ENCODE measurements at regions not wholly inside any gene's neighbourhood (a gene's known extent, or its start where the extent isn't known, plus 50 kb on each side); places are given as distances from the start of the nearest gene placed in this dataset.
"Not testable (repeated sequence)": the region's sequence is repeated elsewhere in the genome, so short reads cannot be mapped to it uniquely, and the experiment has no call there.

DNA sequence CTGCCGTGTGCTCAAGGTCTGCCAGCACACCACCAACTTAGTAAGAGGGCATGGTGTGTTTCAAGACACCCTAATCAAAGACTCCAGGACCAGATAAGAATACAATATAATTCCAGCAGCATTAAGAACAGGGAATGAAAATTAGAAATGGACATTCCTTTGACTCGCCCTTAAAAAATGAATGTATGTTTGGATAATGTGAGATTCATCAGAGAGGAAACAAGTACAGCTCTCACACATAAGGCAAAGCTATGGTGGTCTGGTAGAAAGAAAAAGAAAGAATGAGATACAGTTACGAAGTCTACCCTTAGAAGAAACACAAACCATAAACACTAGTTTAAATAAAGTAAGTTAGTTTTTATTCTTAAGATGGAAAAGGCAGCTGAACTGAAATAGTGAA is 174.8 kb upstream of the ANK3 start:
- no peak for DNase-seq

DNA sequence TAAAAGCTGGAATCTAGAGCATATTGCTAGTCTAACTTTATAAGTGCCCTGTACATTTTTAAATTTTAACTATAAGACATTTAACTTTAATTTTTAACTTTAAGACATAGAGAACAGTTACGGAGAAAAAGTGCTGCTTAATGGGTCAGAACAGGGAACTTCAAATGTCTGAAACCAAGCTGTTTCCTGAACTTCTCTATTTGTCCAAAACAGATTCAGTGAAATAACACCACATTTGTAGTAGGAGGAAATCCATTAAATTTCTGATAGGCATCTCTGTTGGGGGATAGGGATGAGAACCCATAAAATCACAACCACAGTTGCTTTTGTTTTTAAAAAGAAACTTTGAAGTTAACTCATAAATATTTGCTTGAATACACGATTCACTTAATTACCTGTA is 170.8 kb upstream of the ANK3 start:
- no peak for DNase-seq

DNA sequence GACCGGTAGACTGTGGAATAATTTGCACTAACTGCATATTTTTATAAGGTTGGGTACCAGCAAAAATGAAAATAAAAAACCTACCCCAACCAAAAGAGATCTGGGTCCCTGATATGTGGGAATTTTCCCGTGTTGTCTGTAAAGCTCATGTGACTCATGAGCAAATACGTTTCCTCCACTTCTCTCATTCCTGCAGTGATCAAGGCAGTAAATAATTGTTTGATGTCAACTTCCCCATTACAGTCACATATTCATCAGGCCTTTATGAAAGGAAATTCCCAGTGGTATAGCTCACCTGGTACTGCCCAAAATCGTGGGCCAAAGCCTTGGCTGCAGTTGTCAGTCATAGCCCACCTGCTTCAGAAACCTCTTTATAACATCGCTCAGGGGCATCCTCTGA is 166.0 kb upstream of the ANK3 start:
- DNase-seq, result no peak

DNA sequence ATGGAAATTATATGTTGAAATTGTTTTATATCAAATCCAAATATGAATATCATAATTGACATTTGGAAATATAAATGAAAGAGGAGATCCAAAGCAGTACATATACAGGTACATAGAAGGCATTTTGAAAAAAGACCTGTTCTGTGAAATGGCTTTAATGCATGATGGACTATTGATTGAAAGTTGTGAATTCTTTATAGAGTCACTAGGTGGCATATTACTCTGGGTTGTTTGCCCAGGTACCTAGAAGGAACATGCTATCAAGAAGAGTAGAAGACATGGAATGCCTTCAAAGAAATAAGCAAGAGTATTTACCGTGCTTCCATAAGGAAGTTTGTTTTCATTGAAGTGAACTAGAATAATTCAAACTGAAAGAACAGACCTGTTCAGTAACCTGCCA is 160.0 kb upstream of the ANK3 start:
- DNase-seq, result no peak

DNA sequence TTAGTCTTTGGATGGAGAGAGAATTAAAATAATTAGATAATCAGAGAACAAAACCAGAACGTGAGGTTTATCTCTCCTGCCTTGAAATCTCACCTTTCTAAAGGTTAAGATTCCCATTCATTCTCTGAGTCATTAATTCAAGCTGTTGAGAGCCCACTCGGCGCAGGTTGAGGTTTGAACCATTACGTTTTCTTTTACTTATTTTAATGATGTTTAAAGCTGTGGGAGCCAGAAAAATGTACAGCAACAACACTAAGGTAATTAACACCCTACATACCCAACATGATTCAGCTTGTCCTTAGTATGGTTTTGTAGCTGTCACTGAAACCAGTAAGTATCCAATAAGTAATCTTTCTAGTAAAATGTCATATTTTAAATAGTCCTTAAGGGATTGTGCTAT is 153.0 kb upstream of the ANK3 start:
- DNase-seq, result no peak

DNA sequence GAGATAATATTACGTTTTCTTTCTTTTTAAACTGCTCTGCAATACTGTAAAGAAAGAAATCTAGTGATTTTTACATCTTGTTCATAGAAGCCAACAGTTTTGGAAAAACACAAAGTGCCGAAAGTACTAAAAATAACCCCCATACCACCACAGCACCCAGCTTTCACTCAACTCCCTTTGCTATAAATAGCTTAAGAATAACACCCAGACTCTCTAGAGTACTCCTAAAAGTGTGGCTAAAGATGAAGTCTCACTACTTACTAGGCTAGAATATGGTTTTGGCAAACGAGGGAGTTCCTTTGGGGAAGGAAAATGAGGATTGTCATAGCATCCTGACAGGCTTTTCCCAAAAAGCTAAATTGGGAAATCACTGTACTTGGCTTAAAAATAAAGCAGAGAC is 151.8 kb upstream of the ANK3 start:
- DNase-seq, result no peak

DNA sequence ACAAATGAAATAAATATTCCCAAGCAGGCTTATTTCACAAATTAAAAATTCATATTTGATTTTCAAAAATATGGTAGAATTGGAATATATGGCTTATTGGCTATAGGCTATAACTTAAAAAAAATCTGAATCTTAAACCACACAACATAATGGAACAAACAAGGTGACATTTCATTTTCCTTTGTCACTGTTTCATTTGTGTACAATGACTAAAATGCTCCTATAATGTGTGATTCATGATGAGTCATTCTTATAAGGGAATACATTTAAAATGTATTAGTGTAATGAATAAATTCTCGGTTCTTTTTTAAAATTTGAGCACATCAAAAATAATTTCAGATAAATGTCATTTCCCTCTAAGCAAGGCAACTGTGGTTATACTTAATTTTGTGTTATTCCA is 148.0 kb upstream of the ANK3 start:
- DNase-seq, result no peak

DNA sequence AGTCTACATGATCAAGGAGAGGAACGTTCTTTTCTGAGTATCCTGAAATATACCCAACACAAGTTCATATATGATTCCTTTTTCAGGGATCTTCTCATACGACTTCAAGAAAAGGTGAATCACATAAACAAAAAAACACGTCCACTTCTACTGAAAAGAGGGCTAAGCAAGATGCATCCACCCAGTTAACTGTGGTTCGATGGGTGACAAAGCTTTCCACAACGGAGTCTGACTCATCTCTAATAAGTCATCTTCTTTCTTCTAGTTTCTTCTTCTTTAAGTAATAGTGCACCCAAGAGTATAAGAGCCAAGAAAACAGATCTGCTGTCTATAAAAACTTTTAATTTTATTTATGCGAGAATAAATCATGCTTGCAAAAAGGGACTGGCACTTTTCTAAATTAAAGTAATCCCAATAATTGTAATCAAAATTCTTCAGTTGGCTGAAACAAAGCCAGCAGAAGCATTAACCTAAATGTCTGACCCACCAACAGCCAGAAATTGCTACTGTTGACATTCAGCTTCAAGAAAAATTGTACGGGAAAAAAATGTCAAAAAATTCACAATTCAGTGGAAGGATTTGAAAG is 146.9 kb upstream of the ANK3 start:
- no peak for DNase-seq

DNA sequence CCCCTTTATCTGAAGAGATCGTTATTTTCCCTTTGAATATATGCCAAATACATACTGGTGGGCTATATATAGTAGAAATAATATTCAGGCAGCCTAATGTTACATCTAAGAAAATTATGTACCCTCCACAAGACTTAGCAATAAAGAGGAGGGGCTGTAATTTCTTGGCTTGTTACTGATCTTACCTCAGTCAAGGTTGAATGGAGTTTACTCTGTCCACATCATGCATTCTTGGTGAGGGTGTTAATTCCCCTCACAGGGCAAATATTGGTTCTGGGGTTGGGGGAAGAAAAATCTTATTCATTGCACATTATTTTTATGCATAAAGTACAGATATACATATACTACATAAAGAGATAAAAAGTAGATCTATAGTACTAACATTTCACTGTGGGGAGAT is 145.8 kb upstream of the ANK3 start:
- no peak for DNase-seq

DNA sequence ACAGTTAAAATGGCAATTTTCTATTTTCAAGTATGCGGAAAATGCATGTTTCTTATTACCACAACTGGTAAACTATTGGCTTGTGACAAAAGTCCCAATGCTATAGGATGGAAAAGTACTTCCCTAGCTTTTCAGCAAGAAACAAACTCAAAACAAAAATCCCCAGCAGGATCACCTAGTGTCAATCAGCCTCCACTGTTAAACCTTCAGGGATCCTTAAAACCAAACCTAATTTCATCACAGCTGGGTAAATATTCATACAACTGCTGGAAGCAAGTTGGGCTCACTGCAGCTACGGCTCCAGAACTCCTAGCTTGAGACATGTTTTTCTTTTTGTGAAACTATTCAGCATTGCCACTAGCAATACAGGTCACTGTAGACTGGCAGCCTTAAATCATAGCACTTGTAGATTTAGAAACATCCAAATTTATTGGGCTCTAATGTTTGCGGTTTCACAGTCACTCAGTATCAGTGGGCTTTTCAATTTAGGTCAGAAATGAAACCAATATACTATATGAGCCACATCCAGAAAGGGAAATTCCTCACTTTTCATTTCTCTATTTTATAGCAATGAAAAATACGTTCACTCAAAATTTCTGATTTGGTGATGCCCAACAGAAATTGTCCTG is 145.2 kb upstream of the ANK3 start:
- DNase-seq, result no peak

DNA sequence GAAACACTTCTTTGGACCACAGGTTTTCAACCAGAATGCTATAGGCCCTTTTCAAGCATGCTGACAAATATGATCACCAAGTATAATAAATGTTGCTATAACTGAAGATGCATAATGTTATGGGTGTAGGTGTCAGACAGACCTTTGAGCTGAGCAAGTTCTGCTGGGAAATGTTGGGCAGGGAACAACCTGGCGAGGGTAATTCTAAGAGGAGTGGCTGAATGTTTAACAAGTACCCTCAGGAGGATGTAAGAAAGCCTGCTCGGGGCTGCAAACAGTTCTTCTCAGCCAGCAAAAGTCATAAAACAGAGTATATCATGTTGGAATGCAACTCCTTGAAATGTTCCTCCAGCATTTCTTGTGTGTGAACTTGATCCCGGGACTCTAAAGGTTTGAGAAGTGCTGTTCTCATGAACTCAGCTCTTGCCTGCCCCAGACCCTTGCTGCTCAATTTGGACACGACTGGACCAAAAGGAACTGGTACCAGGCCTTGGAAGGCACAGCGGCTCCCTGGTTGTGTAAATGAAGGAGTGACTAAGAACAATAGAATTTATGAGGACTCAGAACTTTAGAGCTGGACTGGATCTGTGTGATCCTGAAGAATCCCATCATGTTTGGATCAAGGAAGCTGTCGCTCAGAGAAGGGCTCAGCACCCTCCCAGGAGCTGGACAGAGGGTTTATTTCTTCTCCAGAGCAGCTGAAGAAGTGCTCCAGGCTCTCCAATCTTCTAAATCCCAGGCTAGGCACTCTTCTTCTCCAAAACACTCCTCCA is 143.2 kb upstream of the ANK3 start:
- DNase-seq, result no peak

DNA sequence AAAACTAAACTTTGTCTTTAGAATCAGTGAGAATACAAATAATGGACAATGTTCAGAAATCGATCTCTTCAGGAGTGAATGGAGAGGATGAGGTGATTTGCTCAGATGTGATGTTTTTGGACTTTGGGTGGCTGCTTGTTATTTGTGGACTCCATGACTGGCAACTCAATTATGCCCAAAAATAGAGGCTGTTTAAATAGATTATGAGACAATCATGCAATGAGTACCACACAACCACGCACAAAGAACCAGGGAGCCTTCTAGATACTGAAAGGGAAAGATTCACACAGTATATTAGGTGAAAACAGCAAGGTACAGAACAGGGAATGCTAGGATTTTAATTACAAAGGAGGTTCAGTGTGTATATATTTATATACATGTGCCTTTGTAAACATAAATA is 141.3 kb upstream of the ANK3 start:
- no peak for DNase-seq

DNA sequence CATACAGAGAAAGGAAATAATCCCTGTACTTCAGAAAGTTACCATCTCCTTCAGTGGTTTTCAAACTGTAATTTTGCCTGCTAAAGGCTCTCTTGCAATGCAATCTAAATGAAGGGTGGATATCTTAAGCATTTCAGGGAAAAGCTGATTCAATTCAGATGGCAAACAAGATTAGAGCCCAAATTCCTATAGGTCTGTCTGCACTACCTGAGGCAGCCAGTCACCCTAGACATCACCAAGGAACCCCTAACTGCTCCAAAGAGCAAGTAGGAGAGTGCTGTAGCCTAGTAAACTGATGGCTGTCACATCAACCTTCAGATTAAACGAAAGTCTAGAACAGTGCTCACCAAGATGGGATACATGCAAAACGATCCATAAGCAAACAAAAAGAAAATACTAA is 138.0 kb upstream of the ANK3 start:
- DNase-seq, result no peak

DNA sequence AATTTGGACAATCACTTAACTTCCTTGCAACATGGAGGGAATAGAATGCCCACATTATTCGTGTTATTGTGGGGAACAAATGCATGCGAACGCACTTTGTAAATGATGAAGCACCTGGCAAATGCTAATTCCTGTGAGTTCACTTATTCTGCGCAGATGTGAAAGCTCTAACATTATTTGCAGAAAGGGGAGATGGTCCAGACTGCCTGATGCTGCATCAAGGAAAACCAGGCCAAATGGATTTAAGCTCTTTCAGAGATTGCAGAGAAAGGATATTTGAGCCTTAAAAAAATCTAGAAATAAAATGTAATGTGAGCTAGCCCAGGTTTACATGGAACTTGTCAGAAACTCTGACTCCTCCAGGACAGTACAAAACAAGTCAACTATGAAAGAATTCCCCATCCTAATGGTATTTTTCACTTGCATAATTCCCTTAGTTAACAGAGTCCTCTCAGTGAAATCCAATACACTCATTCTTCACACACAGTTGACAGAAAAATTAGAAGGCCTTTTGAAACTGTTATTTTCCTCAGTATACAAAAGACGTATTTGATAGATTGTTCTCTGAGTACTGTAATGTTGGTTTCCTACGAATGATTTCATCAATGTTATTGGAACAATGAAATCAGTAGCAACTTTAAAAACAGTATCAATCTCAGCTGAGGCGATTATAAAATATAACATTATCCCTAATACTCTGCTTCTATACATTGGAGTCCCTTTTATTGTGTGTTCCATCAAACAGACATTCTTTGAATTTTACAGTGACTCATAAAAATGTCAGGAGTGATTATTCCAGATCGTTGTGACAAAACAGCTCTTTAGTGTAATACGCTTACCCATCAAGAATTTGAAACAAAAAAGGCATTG is 136.3 kb upstream of the ANK3 start:
- DNase-seq, result no peak

DNA sequence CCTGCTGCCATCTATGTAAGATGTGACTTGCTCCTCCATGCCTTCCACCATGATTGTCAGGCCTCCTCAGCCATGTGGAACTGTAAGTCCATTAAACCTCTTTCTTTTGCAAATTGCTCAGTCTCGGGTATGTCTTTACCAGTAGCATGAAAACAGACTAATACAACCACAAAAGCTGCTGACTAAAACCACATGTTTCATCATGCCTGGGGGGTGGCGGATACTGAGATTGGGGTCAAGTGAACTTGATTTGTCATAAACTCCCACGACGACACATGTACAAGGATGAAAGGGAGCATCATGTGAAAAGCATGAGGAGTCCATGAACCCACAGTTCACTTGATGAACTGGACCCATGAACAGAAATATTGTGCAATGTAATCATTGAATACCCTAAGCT is 134.9 kb upstream of the ANK3 start:
- DNase-seq, result no peak

DNA sequence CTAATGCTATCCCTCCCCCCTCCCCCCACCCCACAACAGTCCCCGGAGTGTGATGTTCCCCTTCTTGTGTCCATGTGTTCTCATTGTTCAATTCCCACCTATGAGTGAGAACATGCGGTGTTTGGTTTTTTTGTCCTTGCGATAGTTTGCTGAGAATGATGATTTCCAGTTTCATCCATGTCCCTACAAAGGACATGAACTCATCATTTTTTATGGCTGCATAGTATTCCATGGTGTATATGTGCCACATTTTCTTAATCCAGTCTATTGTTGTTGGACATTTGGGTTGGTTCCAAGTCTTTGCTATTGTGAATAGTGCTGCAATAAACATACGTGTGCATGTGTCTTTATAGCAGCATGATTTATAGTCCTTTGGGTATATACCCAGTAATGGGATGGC is 133.7 kb upstream of the ANK3 start:
- not testable (repeated sequence) for DNase-seq

DNA sequence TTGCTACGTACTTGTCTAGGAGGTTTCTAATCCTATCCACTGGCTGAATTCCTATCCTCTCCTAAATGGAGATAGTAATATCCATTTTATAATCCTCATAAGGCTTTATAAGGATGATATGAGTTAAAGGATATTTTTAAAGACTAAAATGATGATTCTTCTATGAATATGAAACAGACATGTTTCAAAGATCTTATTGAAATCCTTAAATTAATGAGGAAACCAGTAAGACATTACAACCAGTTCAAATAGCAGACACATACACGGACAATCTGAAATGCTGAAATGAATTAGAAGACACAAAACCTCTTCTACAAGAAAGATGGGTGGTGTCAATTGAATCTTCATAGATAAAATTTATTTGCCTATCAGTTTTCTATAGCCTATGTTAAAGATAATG is 132.9 kb upstream of the ANK3 start:
- no peak for DNase-seq

DNA sequence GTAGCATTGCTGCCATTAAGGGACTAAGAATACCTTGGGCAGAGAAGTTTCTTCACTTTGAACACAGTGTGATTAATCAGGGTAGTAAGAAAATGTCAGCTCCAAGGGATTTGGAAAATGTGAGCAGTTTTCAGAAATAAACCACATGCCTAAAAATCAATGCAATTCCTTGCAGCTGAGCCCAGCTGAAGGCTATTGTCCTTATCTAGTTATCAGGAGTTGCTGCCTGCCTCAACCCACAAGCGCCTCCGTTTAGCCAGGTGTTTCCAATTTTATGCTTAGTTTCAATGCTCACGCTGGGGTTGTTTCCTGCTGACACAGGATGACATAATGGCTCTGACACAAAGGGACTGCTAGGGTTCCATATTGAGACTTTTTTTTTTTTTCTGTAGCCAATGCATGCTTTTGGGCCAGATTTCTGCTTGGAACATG is 132.3 kb upstream of the ANK3 start:
- no peak for DNase-seq

DNA sequence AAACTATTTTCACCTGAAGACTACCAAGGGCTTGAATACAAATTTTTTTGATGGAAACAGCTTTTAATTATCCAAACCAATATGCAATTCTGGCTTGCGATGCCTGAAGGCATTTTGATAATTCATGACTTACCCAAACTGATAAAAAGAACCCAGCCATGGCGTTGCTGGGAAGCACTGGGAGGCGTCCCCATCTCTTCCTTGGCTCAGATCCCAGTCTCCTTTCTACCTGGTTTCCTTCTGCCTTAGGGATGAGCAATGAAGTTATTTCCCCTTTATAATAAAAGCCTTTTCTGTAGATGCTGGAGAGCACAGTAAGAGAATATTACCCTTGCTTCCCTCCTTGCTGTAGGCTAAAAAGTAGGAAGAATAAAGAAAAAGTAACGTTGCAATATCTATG is 129.1 kb upstream of the ANK3 start:
- no peak for DNase-seq

DNA sequence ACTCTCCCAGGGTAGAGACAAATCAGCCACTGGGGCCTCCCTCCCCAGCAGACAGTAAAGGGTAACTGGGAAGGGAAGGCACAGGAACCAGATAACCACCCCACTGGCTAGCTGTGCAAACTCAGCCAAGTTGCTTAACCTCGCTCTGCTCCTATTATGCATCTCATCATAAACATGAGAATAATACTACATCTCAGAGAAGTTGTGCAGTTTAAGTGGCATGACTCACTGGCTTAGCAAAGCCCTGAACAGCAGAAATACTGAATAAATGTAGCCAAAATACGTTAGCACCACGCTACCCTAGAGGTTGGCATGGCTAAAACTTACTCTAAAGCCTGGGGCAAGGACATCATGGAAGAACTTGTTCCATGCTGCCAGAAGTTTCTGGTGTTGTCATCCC is 128.1 kb upstream of the ANK3 start:
- no peak for DNase-seq

DNA sequence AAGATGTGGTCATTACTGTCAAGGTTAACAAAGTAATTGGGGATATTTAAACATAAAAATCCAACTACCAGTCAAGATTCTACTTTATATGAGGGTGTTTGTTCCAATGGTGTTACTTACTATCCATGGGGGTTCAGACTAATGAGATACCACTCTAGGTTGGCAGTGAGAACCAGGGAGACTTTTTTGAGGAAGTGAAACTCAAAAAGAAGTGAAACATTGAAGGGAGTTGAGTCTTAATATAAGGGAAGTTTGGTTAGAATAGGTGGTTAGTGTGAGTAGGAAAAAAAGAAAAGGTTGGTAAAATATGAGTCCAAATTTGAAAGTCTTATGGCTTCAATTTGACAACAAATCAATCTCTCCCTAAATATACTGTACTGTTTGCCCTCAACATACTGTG is 123.6 kb upstream of the ANK3 start:
- DNase-seq, result no peak

DNA sequence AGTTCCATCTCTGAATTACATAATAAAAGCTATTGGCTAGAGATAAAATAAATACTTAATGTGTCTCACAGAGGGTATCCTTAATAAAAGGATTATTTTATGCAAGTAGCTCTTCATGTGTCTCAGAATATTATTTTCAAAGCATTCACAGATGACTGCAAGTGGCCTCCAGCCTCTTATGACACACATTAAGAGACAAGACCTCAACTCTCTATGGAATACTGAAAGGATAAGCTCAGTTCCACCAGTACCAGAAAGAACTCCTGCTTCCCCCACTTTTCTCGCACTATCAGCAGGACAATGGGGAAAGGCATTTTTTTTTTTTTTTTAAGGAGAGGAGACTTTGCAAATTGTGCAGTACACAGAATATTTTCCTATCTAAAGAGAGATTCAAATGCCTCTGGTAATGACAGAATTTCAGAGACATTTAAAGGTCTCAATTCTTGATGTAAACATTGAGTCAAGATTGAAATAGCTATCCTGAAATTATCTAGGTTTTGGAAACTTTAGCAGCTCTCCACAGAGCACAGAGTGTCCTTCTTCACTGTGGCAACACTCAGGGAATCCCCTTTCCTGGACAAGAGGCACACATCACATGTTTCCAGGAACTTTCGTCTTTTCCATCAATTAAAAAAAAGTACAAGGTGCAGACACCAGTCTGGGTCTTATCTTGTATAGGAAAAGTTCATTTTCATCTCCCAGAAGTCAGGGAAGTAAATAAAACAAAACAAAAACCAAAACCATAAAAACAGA is 122.0 kb upstream of the ANK3 start:
- DNase-seq, result no peak

DNA sequence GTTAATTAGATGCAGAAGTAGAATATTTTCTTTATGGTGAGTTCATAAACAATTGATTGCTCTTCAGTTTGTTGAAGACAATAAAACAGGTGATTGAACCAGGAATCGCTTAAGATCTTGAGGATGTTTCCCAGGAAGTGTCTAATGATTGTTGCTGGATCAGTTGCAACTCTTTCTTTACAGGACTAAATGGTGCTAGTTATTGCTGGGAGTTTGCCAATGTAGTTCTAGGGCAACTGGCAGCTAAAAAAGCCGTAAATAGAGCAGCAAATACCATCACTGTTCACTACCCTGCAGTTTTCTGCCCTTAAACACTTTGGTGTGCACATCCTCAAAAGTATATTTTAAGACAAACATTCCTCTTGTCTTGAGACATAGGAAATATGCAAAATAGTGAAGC is 119.2 kb upstream of the ANK3 start:
- no peak for DNase-seq

Measured in NCI-H187 (cell line).